OCI-LY3 (cell line): ENCODE measurements at regions not wholly inside any gene's neighbourhood (a gene's known extent, or its start where the extent isn't known, plus 50 kb on each side); places are given as distances from the start of the nearest gene placed in this dataset.

ENCODE experiments used
- CTCF ChIP-seq: fragments of 200-600, 300-600 bp; sonication (generic); IDR thresholded peaks from 2 replicates; pipeline ENCODE4 v1.5.1; 2014; ENCODE audit warnings: antibody characterized with exemption, low read length, low read depth
- EZH2phosphoT487 ChIP-seq: fragments of 200-600 bp; shearing (Covaris generic); IDR thresholded peaks from 2 replicates; pipeline ENCODE4 v1.6.1; 2018; ENCODE audit warnings: antibody characterized with exemption, mixed run types, low read depth

GRCh38 chr15:36172955-36173354, 406.5 kb upstream of the CDIN1 start:
- TF ChIP-seq CTCF = no peak
- no peak for TF ChIP-seq EZH2phosphoT487
